Mesothelial cell of epicardium (in vitro differentiated cells): ENCODE measurements at regions not wholly inside any gene's neighbourhood (a gene's known extent, or its start where the extent isn't known, plus 50 kb on each side); places are given as distances from the start of the nearest gene placed in this dataset.

ENCODE experiments used
- DNase-seq, 2 experiments: peaks; one replicate each; pipeline ENCODE4 v3.0.0; 2021; ENCODE audit warnings: low spot score in 2 of 2; ENCODE audit not compliant: unreplicated experiment in 2 of 2
- H3K27ac Mint-ChIP-seq: 2 replicates; pipeline ENCODE4 v1.8.0; 2021; ENCODE audit warnings: mixed read lengths
- H3K27me3 Mint-ChIP-seq: 2 replicates; pipeline ENCODE4 v1.8.0; 2021; ENCODE audit warnings: low read depth, mixed read lengths
- H3K36me3 Mint-ChIP-seq: 2 replicates; pipeline ENCODE4 v1.8.0; 2021; ENCODE audit warnings: mixed read lengths
- H3K4me1 Mint-ChIP-seq: 2 replicates; pipeline ENCODE4 v1.8.0; 2021; ENCODE audit warnings: mixed read lengths
- H3K4me3 Mint-ChIP-seq: 2 replicates; pipeline ENCODE4 v1.8.0; 2021; ENCODE audit warnings: mild to moderate bottlenecking, moderate library complexity, mixed read lengths
- H3K9me3 Mint-ChIP-seq: 2 replicates; pipeline ENCODE4 v1.8.0; 2021; ENCODE audit warnings: mixed read lengths
- TF ChIP-seq, protein P1 (sequence below): fragments of 200-600 bp; sonication (generic); IDR thresholded peaks from one replicate; pipeline ENCODE4 v1.5.0; 2021; ENCODE audit warnings: antibody characterized with exemption; ENCODE audit not compliant: unreplicated experiment

DNA sequence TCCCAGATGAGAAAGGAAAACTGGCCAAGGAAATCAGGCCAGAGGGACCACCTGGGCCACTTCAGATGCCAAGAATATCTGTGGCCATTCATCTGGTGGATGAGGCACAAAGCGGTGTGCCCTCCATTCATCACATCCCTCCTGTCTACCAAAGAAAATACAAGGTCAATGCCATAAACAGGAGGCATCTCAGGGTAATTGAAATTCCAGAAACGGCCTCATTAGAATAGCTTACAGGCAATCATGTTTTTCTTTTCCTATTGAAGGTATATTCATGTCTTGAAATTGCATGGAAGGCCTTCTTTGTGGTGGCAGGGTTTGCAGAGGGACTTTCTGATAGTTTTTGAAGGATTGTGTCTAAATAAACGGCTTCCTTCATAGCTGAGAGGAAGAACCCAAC is 578.3 kb downstream of the HAO1 start:
- TF ChIP-seq, protein P1, sequence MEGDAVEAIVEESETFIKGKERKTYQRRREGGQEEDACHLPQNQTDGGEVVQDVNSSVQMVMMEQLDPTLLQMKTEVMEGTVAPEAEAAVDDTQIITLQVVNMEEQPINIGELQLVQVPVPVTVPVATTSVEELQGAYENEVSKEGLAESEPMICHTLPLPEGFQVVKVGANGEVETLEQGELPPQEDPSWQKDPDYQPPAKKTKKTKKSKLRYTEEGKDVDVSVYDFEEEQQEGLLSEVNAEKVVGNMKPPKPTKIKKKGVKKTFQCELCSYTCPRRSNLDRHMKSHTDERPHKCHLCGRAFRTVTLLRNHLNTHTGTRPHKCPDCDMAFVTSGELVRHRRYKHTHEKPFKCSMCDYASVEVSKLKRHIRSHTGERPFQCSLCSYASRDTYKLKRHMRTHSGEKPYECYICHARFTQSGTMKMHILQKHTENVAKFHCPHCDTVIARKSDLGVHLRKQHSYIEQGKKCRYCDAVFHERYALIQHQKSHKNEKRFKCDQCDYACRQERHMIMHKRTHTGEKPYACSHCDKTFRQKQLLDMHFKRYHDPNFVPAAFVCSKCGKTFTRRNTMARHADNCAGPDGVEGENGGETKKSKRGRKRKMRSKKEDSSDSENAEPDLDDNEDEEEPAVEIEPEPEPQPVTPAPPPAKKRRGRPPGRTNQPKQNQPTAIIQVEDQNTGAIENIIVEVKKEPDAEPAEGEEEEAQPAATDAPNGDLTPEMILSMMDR: no peak
- no peak for DNase-seq
- Mint-ChIP-seq H3K4me3 (no peak overlapping the region), H3K27me3 (no peaks in the 10 kb centered on the region), H3K9me3 (peaks cover 17% of the 10 kb centered on the region), H3K36me3 (no peaks in the 10 kb centered on the region), H3K27ac (no peak overlapping the region), H3K4me1 (no peaks in the 10 kb centered on the region)

DNA sequence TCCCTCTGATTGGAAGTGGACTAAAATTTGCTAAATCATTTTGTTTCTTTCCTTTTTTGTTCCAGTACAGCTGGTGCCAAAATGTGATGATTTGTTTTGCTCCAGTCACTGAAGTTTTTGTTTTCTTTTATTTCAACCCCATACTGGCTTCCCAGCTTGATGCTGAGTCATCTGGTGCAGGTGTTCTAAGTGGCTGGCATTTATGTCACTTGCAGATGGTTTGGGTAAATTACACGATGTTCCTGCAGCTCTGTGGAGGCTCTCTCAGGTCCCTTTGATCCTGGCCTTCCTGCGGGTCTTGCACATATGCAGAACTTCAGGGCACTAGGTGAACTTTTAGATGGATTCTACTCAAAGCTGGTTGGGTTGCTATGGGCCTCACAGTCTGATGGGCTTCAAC is 577.7 kb downstream of the HAO1 start:
- Mint-ChIP-seq H3K27ac (no peak overlapping the region), H3K4me1 (no peaks in the 10 kb centered on the region), H3K27me3 (no peaks in the 10 kb centered on the region), H3K36me3 (no peaks in the 10 kb centered on the region), H3K4me3 (no peak overlapping the region), H3K9me3 (peaks cover 17% of the 10 kb centered on the region)
- DNase-seq: no peak
- TF ChIP-seq, protein P1: no peak

DNA sequence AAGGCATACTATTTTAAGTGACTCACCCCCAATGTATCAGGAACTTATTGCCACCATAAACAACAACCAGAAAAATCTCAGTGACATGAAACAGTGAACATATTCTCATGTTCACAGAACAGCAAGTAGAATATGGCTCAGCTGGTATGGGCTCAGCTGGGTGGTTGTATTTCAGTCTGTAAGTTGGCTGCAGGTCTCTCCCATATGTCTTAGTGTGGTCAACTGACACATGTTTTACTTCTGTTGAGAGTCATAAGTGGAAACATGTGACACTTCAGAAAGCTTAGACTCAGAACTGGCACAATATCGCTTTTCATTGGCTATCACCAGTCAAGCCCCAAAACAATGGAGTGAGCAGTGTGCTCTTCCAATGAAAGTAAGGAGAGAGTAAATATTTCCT is 574.1 kb downstream of the HAO1 start:
- Mint-ChIP-seq H3K4me1 (no peaks in the 10 kb centered on the region), H3K4me3 (no peak overlapping the region), H3K36me3 (no peaks in the 10 kb centered on the region), H3K9me3 (peaks cover 26% of the 10 kb centered on the region), H3K27me3 (no peaks in the 10 kb centered on the region), H3K27ac (no peak overlapping the region)
- TF ChIP-seq, protein P1: no peak
- no peak for DNase-seq

DNA sequence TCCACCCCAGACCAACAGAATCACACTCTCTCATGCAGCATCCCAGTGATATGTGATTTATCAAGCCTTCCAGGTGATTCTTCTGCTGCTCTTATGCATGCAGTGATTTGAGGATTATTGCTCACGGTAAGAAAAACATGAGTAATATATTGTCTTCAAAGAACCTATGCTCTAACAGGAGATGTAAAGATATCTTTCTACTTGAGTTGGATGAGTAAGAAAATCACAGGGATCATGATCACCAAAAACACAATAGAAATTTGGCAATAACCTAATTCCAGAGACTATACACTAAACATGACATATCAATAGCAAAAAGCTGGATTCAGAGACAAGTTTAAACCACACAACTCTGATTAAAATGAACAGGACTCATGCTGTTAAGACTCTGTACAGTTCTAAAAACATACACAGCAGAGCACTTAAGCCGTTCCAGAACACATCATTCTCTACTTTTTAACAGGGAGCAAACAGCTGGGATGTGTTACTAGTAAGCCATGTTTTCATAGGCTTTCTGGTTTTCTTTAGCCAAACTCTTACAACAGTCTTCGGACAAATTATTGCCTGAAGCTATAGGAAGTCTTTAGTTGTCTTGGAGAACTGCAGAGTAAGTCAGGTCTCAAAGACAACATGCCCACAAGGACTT is 568.6 kb downstream of the HAO1 start:
- TF ChIP-seq, protein P1: no peak
- Mint-ChIP-seq H3K9me3 (peaks cover 9% of the 10 kb centered on the region), H3K36me3 (no peaks in the 10 kb centered on the region), H3K27me3 (no peaks in the 10 kb centered on the region), H3K4me3 (no peak overlapping the region), H3K4me1 (peaks cover 4% of the 10 kb centered on the region), H3K27ac (no peak overlapping the region)
- DNase-seq: no peak

DNA sequence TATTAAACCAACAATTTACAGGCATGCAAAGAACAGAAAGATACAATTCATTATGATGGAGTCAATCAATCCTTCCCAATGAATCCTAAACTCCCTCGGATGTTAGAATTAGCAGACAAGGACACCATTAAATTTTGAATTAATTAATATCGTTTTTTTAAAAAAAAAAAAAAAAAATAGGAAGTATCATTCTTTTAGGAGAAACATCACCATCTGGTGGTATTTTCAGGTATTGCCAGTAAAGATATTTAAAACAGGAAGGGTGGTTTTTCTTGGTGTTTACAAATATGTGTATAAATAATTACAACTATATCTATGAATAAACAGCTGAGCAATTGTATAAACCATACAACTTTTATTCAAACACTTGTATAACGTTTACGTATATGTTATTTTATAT is 564.4 kb downstream of the HAO1 start:
- peaks cover 4% of the 10 kb centered on the region for H3K4me1 Mint-ChIP-seq
- H3K36me3 Mint-ChIP-seq: no peaks in the 10 kb centered on the region
- H3K4me3 Mint-ChIP-seq: no peak overlapping the region
- TF ChIP-seq, protein P1: peak; percentile 78
- H3K27ac Mint-ChIP-seq: no peak overlapping the region
- no peaks in the 10 kb centered on the region for H3K27me3 Mint-ChIP-seq
- H3K9me3 Mint-ChIP-seq: no peaks in the 10 kb centered on the region
- DNase-seq: no peak
